Transverse colon (tissue), 4 donors: ENCODE measurements at regions not wholly inside any gene's neighbourhood (a gene's known extent, or its start where the extent isn't known, plus 50 kb on each side); places are given as distances from the start of the nearest gene placed in this dataset.

ENCODE experiments used
- DNase-seq: peaks from one replicate; pipeline ENCODE4 v3.0.0-alpha.2; 2019
- H3K27ac ChIP-seq, 4 donors: fragments of 200-600 bp; sonication (generic); 2 replicates each; pipeline ENCODE4 v1.5.1; 2016 to 2018; ENCODE audit warnings: inconsistent platforms in 4 of 4
- H3K27me3 ChIP-seq: fragments of 200-600 bp; sonication (generic); 2 replicates; pipeline ENCODE4 v1.5.1; 2017; ENCODE audit warnings: inconsistent platforms
- H3K36me3 ChIP-seq, 4 donors: fragments of 200-600 bp; sonication (generic); 2 replicates each; pipeline ENCODE4 v1.5.1; 2017 to 2019; ENCODE audit warnings: inconsistent platforms in 4 of 4
- H3K4me1 ChIP-seq, 4 donors: fragments of 200-600 bp; sonication (generic); 2 replicates each; pipeline ENCODE4 v1.5.1; 2017 to 2020; ENCODE audit warnings: inconsistent platforms in 4 of 4
- H3K4me3 ChIP-seq, 4 donors: fragments of 200-600 bp; sonication (generic); 1 replicate in 1 of 4; 2 replicates in 3 of 4; pipeline versions ENCODE4 v1.5.1 to v1.6.1; 2017 to 2019; ENCODE audit warnings: inconsistent platforms in 4 of 4
- H3K9me3 ChIP-seq, 2 donors: fragments of 200-600 bp; sonication (generic); 2 replicates each; pipeline ENCODE4 v1.5.1; 2017 to 2019; ENCODE audit warnings: inconsistent platforms in 2 of 2
- EP300 ChIP-seq: sonication (generic); formaldehyde crosslinking; IDR thresholded peaks from one replicate; pipeline ENCODE4 v1.6.1; 2017; ENCODE audit warnings: antibody characterized with exemption, low read depth
- POLR2A ChIP-seq: fragments of 450-650 bp; IDR thresholded peaks from one replicate; pipeline ENCODE4 v1.6.1; 2016; ENCODE audit warnings: antibody characterized with exemption, mild to moderate bottlenecking, moderate library complexity
- POLR2AphosphoS5 ChIP-seq, 3 donors: sonication (generic); formaldehyde crosslinking; IDR thresholded peaks; one replicate each; pipeline ENCODE4 v1.6.1; 2016; ENCODE audit warnings: antibody characterized with exemption in 3 of 3
- WGBS, 2 donors: methylation state at CpG; one replicate each; pipeline ENCODE4 v1.1.5; 2018; ENCODE audit warnings: low coverage in 1 of 2; 5-methylcytosine and 5-hydroxymethylcytosine counted together
- in situ Hi-C, 4 donors: fragments of 200-750 bp; cut with MboI; loops; one replicate each; pipeline versions ENCODE4 v1.15.0 to v1.15.1; 2017; ENCODE audit warnings: low sequenced_read_pairs in 3 of 4, low pct_ligation_motif_present in 1 of 4, low pct_unique_long_range_greater_than_20kb in 1 of 4
- intact Hi-C: fragments of 100-400 bp; cut with DNase I; formaldehyde crosslinking; loops from one replicate; pipeline ENCODE4 v1.15.1; 2023; ENCODE audit warnings: low total_unique reads
- TF ChIP-seq, protein P1 (sequence below), 5 experiments: fragments of 200-600 bp in 3 of 5; fragments of 450-650 bp in 2 of 5; sonication (generic) in 3 of 5; IDR thresholded peaks; 1 replicate in 2 of 5; 2 replicates in 3 of 5; pipeline ENCODE4 v1.5.1; 2016 to 2017; ENCODE audit warnings: antibody characterized with exemption in 5 of 5, inconsistent platforms in 3 of 5, mild to moderate bottlenecking in 2 of 5, moderate library complexity in 1 of 5

DNA sequence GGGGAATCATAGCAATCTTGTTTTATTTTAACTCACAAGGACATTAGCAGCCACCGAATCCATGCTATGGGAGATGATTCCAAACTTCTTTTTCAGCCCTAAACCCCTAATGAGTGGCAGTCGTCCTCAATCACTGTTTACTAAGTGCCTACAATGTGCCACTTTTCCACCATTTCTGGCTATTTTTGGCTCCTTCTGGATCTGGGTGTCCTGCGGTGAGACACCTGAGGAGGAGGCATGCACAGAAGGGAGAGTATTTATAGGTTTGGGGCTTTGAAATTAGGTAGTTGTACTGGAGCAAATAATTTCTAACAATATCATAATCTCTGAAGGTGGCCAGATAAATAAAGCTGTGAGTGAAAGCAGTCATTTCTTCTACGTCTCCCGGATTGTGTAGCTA lies 1125.6 kb downstream of the BCL11B start:
- intact Hi-C loops (no loop called here), in situ Hi-C loops (loop anchor here in 2 of 4 donors (25.0 kb wide), 1 partner anchor 1116 kb away; the partner anchor contains the start of gene BCL11B (in 2 of the 2))
- Histone ChIP-seq H3K36me3 (no peaks in the 10 kb centered on the region), H3K27ac (no peak overlapping the region), H3K4me1 (no peaks in the 10 kb centered on the region), H3K9me3 (no peaks in the 10 kb centered on the region), H3K4me3 (no peak overlapping the region), H3K27me3 (no peaks in the 10 kb centered on the region)
- TF ChIP-seq POLR2AphosphoS5 (IDR thresholded peaks at IDR 0.05) (no peak), EP300 (no peak), POLR2A (no peak)
- TF ChIP-seq, protein P1, sequence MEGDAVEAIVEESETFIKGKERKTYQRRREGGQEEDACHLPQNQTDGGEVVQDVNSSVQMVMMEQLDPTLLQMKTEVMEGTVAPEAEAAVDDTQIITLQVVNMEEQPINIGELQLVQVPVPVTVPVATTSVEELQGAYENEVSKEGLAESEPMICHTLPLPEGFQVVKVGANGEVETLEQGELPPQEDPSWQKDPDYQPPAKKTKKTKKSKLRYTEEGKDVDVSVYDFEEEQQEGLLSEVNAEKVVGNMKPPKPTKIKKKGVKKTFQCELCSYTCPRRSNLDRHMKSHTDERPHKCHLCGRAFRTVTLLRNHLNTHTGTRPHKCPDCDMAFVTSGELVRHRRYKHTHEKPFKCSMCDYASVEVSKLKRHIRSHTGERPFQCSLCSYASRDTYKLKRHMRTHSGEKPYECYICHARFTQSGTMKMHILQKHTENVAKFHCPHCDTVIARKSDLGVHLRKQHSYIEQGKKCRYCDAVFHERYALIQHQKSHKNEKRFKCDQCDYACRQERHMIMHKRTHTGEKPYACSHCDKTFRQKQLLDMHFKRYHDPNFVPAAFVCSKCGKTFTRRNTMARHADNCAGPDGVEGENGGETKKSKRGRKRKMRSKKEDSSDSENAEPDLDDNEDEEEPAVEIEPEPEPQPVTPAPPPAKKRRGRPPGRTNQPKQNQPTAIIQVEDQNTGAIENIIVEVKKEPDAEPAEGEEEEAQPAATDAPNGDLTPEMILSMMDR (IDR thresholded peaks at IDR 0.05): no peak
- WGBS, 2 donors: 73 to 79% methylated on average over 5 of the region's 5 CpGs
- no peak for DNase-seq

DNA sequence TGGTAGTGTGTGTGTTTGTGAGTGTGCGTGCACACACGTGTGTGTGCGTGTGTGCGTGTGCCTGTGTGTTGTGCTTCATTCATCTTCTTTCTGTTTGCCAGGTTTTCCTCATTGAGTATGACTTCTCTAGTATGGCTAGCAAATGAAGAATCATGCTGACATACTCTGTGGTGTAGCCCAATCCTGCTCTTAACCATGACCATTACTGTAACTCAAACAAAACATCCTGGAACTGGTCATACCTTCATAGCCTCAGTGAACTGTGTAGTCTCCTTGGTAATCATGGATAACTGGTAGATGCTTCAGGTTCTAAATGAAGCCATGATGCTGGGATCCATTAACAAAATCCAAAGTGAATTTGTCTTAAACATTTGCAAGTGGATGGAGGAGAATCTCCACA lies 1117.7 kb downstream of the BCL11B start:
- WGBS, 2 donors: 93 to 100% methylated on average over 4 of the region's 4 CpGs
- TF ChIP-seq, protein P1 (IDR thresholded peaks at IDR 0.05): no peak
- TF ChIP-seq POLR2A (no peak), EP300 (no peak), POLR2AphosphoS5 (IDR thresholded peaks at IDR 0.05) (no peak)
- Histone ChIP-seq H3K4me1 (no peaks in the 10 kb centered on the region), H3K27me3 (no peaks in the 10 kb centered on the region), H3K36me3 (no peaks in the 10 kb centered on the region), H3K4me3 (no peak overlapping the region), H3K27ac (no peak overlapping the region), H3K9me3 (no peaks in the 10 kb centered on the region)
- intact Hi-C loops (no loop called here), in situ Hi-C loops (loop anchor here in 1 of 4 donors (25.0 kb wide), 1 partner anchor 1108 kb away; the partner anchor contains the start of gene BCL11B)
- no peak for DNase-seq

DNA sequence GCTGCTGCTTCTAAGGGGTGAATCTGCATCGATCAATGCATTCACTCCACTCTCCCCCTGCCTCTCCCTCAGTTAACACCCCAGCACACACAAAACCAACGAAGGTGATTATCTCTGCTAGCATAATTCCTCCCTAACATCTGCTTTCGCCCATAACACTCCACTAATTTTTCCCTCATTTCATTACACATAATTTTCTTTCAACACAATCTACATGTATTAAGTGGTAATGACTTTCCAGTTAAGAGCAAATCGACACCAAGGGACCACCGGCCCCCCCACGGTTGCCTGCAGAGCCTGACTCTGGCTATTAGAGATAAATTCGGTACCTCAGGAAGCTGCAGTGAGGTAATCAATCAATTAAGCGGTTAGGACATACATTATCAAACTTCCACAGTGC lies 1115.6 kb downstream of the BCL11B start:
- no peaks in the 10 kb centered on the region for H3K36me3 ChIP-seq
- no peaks in the 10 kb centered on the region for H3K4me1 ChIP-seq
- TF ChIP-seq, protein P1 (IDR thresholded peaks at IDR 0.05): no peak
- TF ChIP-seq POLR2A (no peak), POLR2AphosphoS5 (IDR thresholded peaks at IDR 0.05) (no peak), EP300 (no peak)
- in situ Hi-C loops: loop anchor here in 1 of 4 donors (25.0 kb wide), 1 partner anchor 1106 kb away; the partner anchor contains the start of gene BCL11B
- H3K27me3 ChIP-seq: no peaks in the 10 kb centered on the region
- no peak overlapping the region for H3K4me3 ChIP-seq
- no peaks in the 10 kb centered on the region for H3K9me3 ChIP-seq
- intact Hi-C loops: no loop called here
- DNase-seq: no peak
- 61 to 65% methylated on average over 6 to 8 of the region's 8 CpGs for WGBS, 2 donors
- H3K27ac ChIP-seq: no peak overlapping the region

DNA sequence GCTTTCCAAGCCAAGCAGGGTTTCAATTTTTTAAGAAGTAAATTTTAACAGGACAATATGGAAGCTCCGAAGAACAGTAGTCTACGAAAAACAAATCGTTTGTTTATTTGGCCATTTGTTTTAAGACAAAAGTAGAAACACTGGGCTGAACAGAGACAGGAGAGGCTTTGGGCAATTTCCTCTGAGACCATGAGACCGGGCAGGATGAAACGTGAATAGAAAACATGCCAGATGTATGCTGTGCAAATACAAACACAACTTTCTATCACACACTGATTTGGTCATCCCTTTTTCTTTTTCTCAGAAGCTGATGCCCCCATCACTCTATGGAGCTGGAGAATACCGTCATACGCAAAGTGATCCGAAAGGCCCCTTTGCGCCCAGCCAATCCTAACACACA lies 1111.1 kb downstream of the BCL11B start:
- TF ChIP-seq POLR2AphosphoS5 (IDR thresholded peaks at IDR 0.05): no peak
- TF ChIP-seq, protein P1 (IDR thresholded peaks at IDR 0.05): no peak
- TF ChIP-seq EP300: no peak
- no peak for TF ChIP-seq POLR2A
- Histone ChIP-seq H3K36me3 (no peaks in the 10 kb centered on the region), H3K27ac (no peak overlapping the region), H3K4me3 (no peak overlapping the region), H3K4me1 (no peaks in the 10 kb centered on the region), H3K27me3 (peaks cover 15% of the 10 kb centered on the region), H3K9me3 (no peaks in the 10 kb centered on the region)
- intact Hi-C loops (no loop called here), in situ Hi-C loops (loop anchor here in 1 of 4 donors (25.0 kb wide), 1 partner anchor 1101 kb away; the partner anchor contains the start of gene BCL11B)
- WGBS, 2 donors: 67 to 78% methylated on average over 9 of the region's 9 CpGs
- DNase-seq: no peak
